DND-41 (cell line): ENCODE measurements at regions not wholly inside any gene's neighbourhood (a gene's known extent, or its start where the extent isn't known, plus 50 kb on each side); places are given as distances from the start of the nearest gene placed in this dataset.

Experiments
- ATAC-seq: fragments of 200-7000 bp; cut with Tn5 transposase; 3 replicates; pipeline ENCODE4 v1.9.1; 2021; ENCODE audit warnings: low read depth; ENCODE audit not compliant: insufficient read depth
- DNase-seq: peaks from one replicate; pipeline ENCODE4 v3.0.0-alpha.2; 2020
- H2AFZ ChIP-seq: 2 replicates; pipeline ENCODE4 v1.6.0; 2012; ENCODE audit warnings: low read depth, low read length
- H3K27ac ChIP-seq: 2 replicates; pipeline ENCODE4 v1.5.1; 2012; ENCODE audit warnings: low read length, inconsistent platforms
- H3K27me3 ChIP-seq: fragments of 200-600 bp; sonication (generic); 2 replicates; pipeline ENCODE4 v1.6.0; 2012; ENCODE audit warnings: low read length, mild to moderate bottlenecking, inconsistent platforms; ENCODE audit not compliant: insufficient read depth, poor library complexity
- H3K36me3 ChIP-seq: 2 replicates; pipeline ENCODE4 v1.5.1; 2012; ENCODE audit warnings: low read length, inconsistent platforms; ENCODE audit not compliant: insufficient read depth
- H3K4me1 ChIP-seq: 2 replicates; pipeline ENCODE4 v1.5.1; 2012; ENCODE audit warnings: mild to moderate bottlenecking, low read length; ENCODE audit not compliant: insufficient read depth
- H3K4me2 ChIP-seq: 2 replicates; pipeline ENCODE4 v1.6.0; 2012; ENCODE audit warnings: mild to moderate bottlenecking, moderate library complexity, low read length, inconsistent platforms; ENCODE audit not compliant: insufficient read depth
- H3K4me3 ChIP-seq, 2 experiments: fragments of 200-600 bp in 1 of 2; shearing (Covaris generic) in 1 of 2; 2 replicates each; pipeline ENCODE4 v1.5.1; 2012 to 2016; ENCODE audit warnings: inconsistent platforms in 2 of 2, low read length in 2 of 2, mild to moderate bottlenecking in 2 of 2, low read depth in 1 of 2, moderate library complexity in 1 of 2
- H3K79me2 ChIP-seq: 2 replicates; pipeline ENCODE4 v1.6.0; 2012; ENCODE audit warnings: low read length, inconsistent platforms; ENCODE audit not compliant: insufficient read depth
- H3K9ac ChIP-seq: 2 replicates; pipeline ENCODE4 v1.6.0; 2012; ENCODE audit warnings: low read depth, mild to moderate bottlenecking, inconsistent platforms, low read length, moderate library complexity
- H3K9me3 ChIP-seq: 2 replicates; pipeline ENCODE4 v1.5.1; 2012; ENCODE audit warnings: low read length, moderate library complexity, mild to moderate bottlenecking, inconsistent platforms; ENCODE audit not compliant: insufficient read depth, severe bottlenecking
- H4K20me1 ChIP-seq: 2 replicates; pipeline ENCODE4 v1.6.0; 2012; ENCODE audit warnings: low read length; ENCODE audit not compliant: insufficient read depth
- EZH2 ChIP-seq: IDR thresholded peaks from 3 replicates; pipeline ENCODE4 v1.6.1; 2012; ENCODE audit warnings: borderline replicate concordance, low read depth, mild to moderate bottlenecking, moderate library complexity, low read length, inconsistent platforms; ENCODE audit not compliant: severe bottlenecking
- TF ChIP-seq, protein P1 (sequence below): IDR thresholded peaks from 2 replicates; pipeline ENCODE4 v1.5.1; 2012; ENCODE audit warnings: borderline replicate concordance, low read length, moderate library complexity, mild to moderate bottlenecking; ENCODE audit not compliant: poor library complexity, severe bottlenecking; ENCODE audit errors: extremely low read depth

DNA sequence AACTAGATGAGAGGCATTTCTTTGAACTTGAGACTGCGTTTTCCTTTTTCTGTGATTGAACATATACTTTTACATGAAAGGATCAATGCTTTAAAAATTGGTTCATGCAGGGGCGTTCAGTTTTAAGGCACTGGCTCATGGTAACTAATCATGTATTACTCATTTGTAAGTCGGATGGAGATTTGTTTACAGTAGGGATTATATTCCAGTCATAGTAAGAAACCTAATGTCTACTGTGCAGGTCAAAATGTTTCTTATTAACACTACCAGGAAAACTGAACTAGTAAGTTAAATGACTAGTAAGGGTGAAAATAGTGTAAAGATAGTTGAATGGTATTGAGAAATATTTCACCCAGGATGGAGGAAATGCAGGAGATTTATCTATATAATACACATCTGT, 258.8 kb upstream of the GBE1 start:
- ATAC-seq (no peak), DNase-seq (no peak)
- Histone ChIP-seq H3K4me2 (no peak overlapping the region), H3K79me2 (no peaks in the 10 kb centered on the region), H3K9ac (no peak overlapping the region), H3K4me1 (no peaks in the 10 kb centered on the region), H4K20me1 (no peaks in the 10 kb centered on the region), H3K27me3 (no peaks in the 10 kb centered on the region), H3K4me3 (no peak overlapping the region), H2AFZ (no peak overlapping the region), H3K9me3 (peaks cover 3% of the 10 kb centered on the region), H3K36me3 (no peaks in the 10 kb centered on the region), H3K27ac (no peak overlapping the region)
- TF ChIP-seq, protein P1, sequence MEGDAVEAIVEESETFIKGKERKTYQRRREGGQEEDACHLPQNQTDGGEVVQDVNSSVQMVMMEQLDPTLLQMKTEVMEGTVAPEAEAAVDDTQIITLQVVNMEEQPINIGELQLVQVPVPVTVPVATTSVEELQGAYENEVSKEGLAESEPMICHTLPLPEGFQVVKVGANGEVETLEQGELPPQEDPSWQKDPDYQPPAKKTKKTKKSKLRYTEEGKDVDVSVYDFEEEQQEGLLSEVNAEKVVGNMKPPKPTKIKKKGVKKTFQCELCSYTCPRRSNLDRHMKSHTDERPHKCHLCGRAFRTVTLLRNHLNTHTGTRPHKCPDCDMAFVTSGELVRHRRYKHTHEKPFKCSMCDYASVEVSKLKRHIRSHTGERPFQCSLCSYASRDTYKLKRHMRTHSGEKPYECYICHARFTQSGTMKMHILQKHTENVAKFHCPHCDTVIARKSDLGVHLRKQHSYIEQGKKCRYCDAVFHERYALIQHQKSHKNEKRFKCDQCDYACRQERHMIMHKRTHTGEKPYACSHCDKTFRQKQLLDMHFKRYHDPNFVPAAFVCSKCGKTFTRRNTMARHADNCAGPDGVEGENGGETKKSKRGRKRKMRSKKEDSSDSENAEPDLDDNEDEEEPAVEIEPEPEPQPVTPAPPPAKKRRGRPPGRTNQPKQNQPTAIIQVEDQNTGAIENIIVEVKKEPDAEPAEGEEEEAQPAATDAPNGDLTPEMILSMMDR, result no peak
- no peak for TF ChIP-seq EZH2

DNA sequence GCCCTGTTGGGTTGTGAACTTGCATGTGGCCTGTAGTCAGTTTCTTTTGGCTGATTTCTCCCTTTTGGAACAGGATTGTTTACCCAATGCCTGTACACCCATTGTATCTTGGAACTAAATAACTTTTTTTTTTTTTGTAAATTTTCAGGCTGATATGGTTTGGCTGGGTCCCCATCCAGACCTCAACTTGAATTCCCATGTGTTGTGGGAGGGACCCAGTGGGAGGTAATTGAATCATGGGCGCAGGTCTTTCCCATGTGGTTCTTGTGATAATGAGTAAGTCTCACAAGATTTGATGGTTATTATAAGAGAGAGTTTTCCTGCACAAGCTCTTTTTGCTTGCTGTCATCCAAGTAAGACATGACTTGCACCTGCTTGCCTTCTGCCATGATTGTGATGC, 253.8 kb upstream of the GBE1 start:
- ATAC-seq, result no peak
- H3K4me3 ChIP-seq, result no peak overlapping the region

DNA sequence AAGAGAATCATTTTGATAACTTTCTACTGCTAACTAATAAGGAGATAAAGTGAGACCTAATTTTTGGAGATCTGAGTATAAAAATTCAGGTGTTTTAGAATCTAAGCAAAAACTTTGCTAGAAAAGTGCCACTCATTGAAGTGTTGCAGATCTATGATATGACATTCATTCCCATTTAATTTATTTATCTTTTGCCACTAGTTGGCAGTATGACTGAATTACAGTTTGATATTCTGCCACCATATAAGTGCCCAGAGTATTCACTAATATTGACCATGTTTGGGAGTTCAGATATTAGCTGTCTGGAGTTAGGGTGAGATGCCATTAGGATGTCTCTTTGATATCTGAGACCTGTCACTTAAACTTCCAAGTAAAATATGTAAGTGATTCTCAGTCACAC, 251.3 kb upstream of the GBE1 start:
- TF ChIP-seq EZH2, result no peak
- TF ChIP-seq, protein P1, result peak; percentile 37
- no peaks in the 10 kb centered on the region for H3K4me1 ChIP-seq
- no peak overlapping the region for H3K9ac ChIP-seq
- no peak overlapping the region for H3K27ac ChIP-seq
- H3K9me3 ChIP-seq, result peaks cover 7% of the 10 kb centered on the region
- no peaks in the 10 kb centered on the region for H3K36me3 ChIP-seq
- no peak overlapping the region for H2AFZ ChIP-seq
- DNase-seq (no peak), ATAC-seq (no peak)
- no peak overlapping the region for H3K4me2 ChIP-seq
- no peak overlapping the region for H3K4me3 ChIP-seq
- H3K27me3 ChIP-seq, result no peaks in the 10 kb centered on the region
- H3K79me2 ChIP-seq, result no peaks in the 10 kb centered on the region
- H4K20me1 ChIP-seq, result no peaks in the 10 kb centered on the region

More for the DNA sequence above, 253.8 kb upstream of the GBE1 start:
- H3K9me3 ChIP-seq, result peaks cover 10% of the 10 kb centered on the region
- no peaks in the 10 kb centered on the region for H4K20me1 ChIP-seq
- TF ChIP-seq, protein P1, result no peak
- no peak for TF ChIP-seq EZH2
- no peak for DNase-seq
- no peak overlapping the region for H3K4me2 ChIP-seq
- no peaks in the 10 kb centered on the region for H3K27me3 ChIP-seq
- H3K9ac ChIP-seq, result no peak overlapping the region
- no peaks in the 10 kb centered on the region for H3K4me1 ChIP-seq
- no peaks in the 10 kb centered on the region for H3K36me3 ChIP-seq
- H3K27ac ChIP-seq, result no peak overlapping the region
- H2AFZ ChIP-seq, result no peak overlapping the region
- no peaks in the 10 kb centered on the region for H3K79me2 ChIP-seq

DNA sequence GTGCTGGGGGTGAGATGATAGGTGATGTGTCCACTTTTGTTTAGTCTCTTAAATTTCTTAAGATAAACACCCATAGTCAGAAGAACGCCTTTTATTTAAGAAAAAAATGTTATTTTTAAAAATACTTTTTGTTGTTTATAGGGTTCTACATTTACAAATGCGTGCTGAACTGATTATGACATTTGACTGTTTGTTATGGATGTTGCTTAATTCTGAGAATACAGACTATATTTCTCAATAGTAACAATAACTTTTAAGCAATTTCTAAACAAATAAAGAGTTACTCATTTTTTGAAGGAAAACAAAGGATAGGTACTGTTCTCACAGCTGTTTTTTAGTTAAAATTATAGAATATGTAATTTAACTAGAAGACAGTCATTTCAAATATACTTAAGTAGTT, 249.9 kb upstream of the GBE1 start:
- Histone ChIP-seq H2AFZ (no peak overlapping the region), H3K4me1 (no peaks in the 10 kb centered on the region), H3K4me3 (no peak overlapping the region), H3K9me3 (peaks cover 13% of the 10 kb centered on the region), H3K27me3 (no peaks in the 10 kb centered on the region), H3K79me2 (no peaks in the 10 kb centered on the region), H3K4me2 (no peak overlapping the region), H4K20me1 (no peaks in the 10 kb centered on the region), H3K9ac (no peak overlapping the region), H3K27ac (no peak overlapping the region), H3K36me3 (no peaks in the 10 kb centered on the region)
- ATAC-seq, result no peak
- TF ChIP-seq, protein P1, result no peak
- no peak for TF ChIP-seq EZH2
- no peak for DNase-seq
